Gastroesophageal sphincter (tissue), 4 donors: ENCODE measurements at regions not wholly inside any gene's neighbourhood (a gene's known extent, or its start where the extent isn't known, plus 50 kb on each side); places are given as distances from the start of the nearest gene placed in this dataset.

Source experiments
- ATAC-seq: fragments of 150-250 bp; one replicate; pipeline ENCODE4 v1.9.1; 2016; ENCODE audit warnings: mild to moderate bottlenecking, moderate library complexity
- H3K27ac ChIP-seq, 4 donors: fragments of 200-600 bp; sonication (generic) in 3 of 4; 1 replicate in 3 of 4; 2 replicates in 1 of 4; pipeline ENCODE4 v1.5.1; 2016 to 2019
- H3K27me3 ChIP-seq: fragments of 200-600 bp; sonication (generic); one replicate; pipeline ENCODE4 v1.5.1; 2019
- H3K36me3 ChIP-seq, 2 donors: fragments of 200-600 bp; sonication (generic); one replicate each; pipeline ENCODE4 v1.5.1; 2019; ENCODE audit warnings: control low read depth in 1 of 2
- H3K4me1 ChIP-seq, 3 donors: fragments of 200-600 bp; sonication (generic); 1 replicate in 2 of 3; 2 replicates in 1 of 3; pipeline ENCODE4 v1.5.1; 2016 to 2019; ENCODE audit warnings: control low read depth in 2 of 3
- H3K4me3 ChIP-seq, 2 donors: fragments of 200-600 bp; sonication (generic); one replicate each; pipeline ENCODE4 v1.5.1; 2019; ENCODE audit warnings: mild to moderate bottlenecking in 1 of 2, moderate library complexity in 1 of 2
- H3K9me3 ChIP-seq, 3 donors: fragments of 200-600 bp; sonication (generic); one replicate each; pipeline ENCODE4 v1.5.1; 2017 to 2019; ENCODE audit warnings: control low read depth in 2 of 3
- EP300 ChIP-seq: sonication (generic); formaldehyde crosslinking; IDR thresholded peaks from one replicate; pipeline ENCODE4 v1.6.1; 2017; ENCODE audit warnings: antibody characterized with exemption, mild to moderate bottlenecking
- POLR2A ChIP-seq, 2 donors: fragments of 450-650 bp; IDR thresholded peaks; one replicate each; pipeline ENCODE4 v1.6.1; 2017; ENCODE audit warnings: antibody characterized with exemption in 2 of 2, mild to moderate bottlenecking in 2 of 2, moderate library complexity in 1 of 2
- POLR2AphosphoS5 ChIP-seq: sonication (generic); formaldehyde crosslinking; IDR thresholded peaks from one replicate; pipeline ENCODE4 v1.6.1; 2017; ENCODE audit warnings: antibody characterized with exemption
- WGBS, 2 donors: methylation state at CpG; one replicate each; pipeline ENCODE4 v1.1.5; 2018; ENCODE audit warnings: low coverage in 1 of 2; 5-methylcytosine and 5-hydroxymethylcytosine counted together
- TF ChIP-seq, protein P1 (sequence below), 4 experiments: fragments of 200-600 bp in 2 of 4; fragments of 450-650 bp in 2 of 4; sonication (generic) in 1 of 4; IDR thresholded peaks; one replicate each; pipeline ENCODE4 v1.5.1; 2017 to 2019; ENCODE audit warnings: antibody characterized with exemption in 4 of 4, mild to moderate bottlenecking in 2 of 4, moderate library complexity in 2 of 4

DNA sequence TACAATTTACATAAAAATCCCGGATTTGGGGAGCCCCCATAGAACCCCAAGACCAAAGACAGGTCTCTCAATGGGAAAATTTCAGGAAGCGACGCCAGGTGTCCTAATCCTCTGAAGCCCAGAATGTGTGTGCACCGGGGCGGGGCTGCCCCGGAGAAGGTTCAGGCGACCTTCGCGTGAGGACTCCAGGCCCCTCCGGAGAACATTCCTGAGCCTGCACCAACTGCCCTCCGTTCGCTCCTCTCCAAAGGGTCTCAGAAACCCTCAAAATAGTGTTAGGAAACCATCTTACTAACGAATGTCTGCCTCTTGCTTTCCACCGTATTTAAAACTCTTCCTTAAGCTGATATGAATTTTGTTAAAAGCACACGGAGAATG, 78.5 kb upstream of the INSIG1 start:
- H3K27ac ChIP-seq, result no peak overlapping the region
- ATAC-seq, result no peak
- WGBS, 2 donors, result 87 to 92% methylated on average over 10 to 15 of the region's 15 CpGs
- peaks cover 0 to 8% (median 0%) of the 10 kb centered on the region in 3 donors for H3K4me1 ChIP-seq
- peaks cover 61% of the 10 kb centered on the region for H3K27me3 ChIP-seq
- H3K9me3 ChIP-seq, result no peaks in the 10 kb centered on the region
- no peaks in the 10 kb centered on the region for H3K36me3 ChIP-seq
- TF ChIP-seq POLR2A (IDR thresholded peaks at IDR 0.05) (no peak), EP300 (no peak), POLR2AphosphoS5 (no peak)
- TF ChIP-seq, protein P1, sequence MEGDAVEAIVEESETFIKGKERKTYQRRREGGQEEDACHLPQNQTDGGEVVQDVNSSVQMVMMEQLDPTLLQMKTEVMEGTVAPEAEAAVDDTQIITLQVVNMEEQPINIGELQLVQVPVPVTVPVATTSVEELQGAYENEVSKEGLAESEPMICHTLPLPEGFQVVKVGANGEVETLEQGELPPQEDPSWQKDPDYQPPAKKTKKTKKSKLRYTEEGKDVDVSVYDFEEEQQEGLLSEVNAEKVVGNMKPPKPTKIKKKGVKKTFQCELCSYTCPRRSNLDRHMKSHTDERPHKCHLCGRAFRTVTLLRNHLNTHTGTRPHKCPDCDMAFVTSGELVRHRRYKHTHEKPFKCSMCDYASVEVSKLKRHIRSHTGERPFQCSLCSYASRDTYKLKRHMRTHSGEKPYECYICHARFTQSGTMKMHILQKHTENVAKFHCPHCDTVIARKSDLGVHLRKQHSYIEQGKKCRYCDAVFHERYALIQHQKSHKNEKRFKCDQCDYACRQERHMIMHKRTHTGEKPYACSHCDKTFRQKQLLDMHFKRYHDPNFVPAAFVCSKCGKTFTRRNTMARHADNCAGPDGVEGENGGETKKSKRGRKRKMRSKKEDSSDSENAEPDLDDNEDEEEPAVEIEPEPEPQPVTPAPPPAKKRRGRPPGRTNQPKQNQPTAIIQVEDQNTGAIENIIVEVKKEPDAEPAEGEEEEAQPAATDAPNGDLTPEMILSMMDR (IDR thresholded peaks at IDR 0.05), result no peak
- no peak overlapping the region for H3K4me3 ChIP-seq

DNA sequence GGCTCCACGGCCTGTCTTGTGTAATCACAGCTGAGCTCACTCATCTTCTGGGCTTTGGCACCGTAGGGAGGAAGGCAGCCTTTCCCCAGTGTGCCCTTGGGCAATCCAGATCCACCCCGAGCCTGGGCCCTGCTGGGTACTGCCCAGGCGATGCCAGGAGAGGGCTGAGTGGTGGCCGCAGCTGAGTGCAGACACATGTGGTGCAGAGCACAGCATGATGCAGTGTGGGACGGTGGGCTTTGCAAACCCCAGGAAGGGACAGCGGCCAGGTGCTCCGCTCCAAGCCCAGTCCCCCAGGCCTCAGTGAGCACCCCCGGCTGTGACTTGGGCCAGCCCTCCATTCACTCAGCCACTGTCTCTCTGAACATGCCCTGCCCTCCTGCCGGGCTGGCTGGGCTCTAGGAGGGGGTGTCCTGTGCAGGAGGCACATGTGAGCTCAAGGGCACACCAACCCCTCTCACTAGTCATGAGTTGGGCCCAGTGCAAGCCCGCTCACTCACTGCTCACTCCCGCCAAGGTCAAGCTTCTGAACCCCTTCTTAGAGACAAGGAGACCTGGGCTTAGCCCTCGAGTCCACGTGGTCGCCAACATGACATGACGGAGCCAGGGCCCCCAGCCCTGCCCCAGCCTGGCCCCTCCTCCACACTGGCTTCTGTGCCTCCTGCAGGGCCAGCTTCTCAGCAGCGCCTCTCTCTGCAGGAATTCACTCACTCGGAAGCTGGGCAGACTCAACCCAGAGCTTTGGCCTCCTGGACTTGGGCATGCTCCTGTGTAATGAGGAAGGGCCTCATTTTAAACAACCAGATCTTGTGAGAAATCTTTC, 77.5 kb upstream of the INSIG1 start:
- no peaks in the 10 kb centered on the region for H3K36me3 ChIP-seq
- 87% methylated on average over 5 of the region's 18 CpGs; no CpG with 5 or more reads in 1 of the 2 donors for WGBS, 2 donors
- TF ChIP-seq EP300 (no peak), POLR2A (IDR thresholded peaks at IDR 0.05) (no peak), POLR2AphosphoS5 (no peak)
- TF ChIP-seq, protein P1 (IDR thresholded peaks at IDR 0.05), result no peak
- H3K9me3 ChIP-seq, result no peaks in the 10 kb centered on the region
- H3K27me3 ChIP-seq, result peaks cover 51% of the 10 kb centered on the region
- no peak for ATAC-seq
- H3K4me1 ChIP-seq, result no peaks in the 10 kb centered on the region
- no peak overlapping the region for H3K4me3 ChIP-seq
- no peak overlapping the region for H3K27ac ChIP-seq

DNA sequence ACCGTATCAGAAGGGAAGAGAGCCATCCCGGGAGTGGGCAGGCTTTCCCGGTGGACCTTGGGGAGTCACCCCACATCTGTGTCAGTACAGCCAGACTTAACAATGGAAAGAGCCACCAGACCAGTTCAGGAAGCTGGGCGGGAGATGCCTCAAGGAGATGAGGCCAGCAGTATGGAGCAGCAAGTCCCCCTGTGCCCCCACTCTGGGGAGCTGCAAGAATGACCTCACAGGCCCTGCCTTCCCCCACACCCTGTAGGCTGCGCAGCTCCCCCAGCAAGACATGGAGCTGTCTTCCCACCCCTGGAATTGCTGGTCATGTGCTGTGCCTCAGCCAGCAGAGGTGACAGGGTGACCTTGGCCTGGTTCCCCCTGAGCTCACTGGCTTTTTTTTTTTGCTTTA, 76.8 kb upstream of the INSIG1 start:
- no peak for ATAC-seq
- no peak overlapping the region for H3K4me3 ChIP-seq
- no peaks in the 10 kb centered on the region for H3K36me3 ChIP-seq
- no peaks in the 10 kb centered on the region for H3K9me3 ChIP-seq
- no peaks in the 10 kb centered on the region for H3K4me1 ChIP-seq
- no peak overlapping the region for H3K27ac ChIP-seq
- TF ChIP-seq POLR2A (IDR thresholded peaks at IDR 0.05) (no peak), POLR2AphosphoS5 (no peak), EP300 (no peak)
- TF ChIP-seq, protein P1 (IDR thresholded peaks at IDR 0.05), result no peak
- peaks cover 44% of the 10 kb centered on the region for H3K27me3 ChIP-seq
- 76% methylated on average over 3 of the region's 5 CpGs; no CpG with 5 or more reads in 1 of the 2 donors for WGBS, 2 donors

DNA sequence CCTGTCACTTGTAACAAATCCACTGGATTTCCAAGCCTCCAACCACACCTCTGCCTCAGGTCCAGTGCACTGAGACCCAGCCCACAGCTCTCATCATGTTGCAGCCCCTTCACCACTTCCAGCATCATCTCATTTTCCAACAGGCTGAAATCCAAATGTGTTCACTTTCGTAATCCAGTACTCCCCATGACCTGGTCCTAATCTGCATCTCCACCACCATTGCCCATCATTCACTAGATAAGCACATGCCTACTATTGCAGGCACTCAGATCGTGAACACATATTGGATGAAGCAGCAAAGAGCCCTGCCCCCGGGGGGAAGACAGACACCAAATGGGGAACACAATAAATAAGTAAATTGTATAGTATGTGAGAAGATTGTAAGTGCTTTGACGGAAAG, 76.1 kb upstream of the INSIG1 start:
- 64 to 88% methylated on average over 2 of the region's 4 CpGs for WGBS, 2 donors
- TF ChIP-seq POLR2AphosphoS5 (no peak), EP300 (no peak)
- Histone ChIP-seq H3K9me3 (no peaks in the 10 kb centered on the region), H3K4me1 (no peaks in the 10 kb centered on the region), H3K27me3 (peaks cover 44% of the 10 kb centered on the region), H3K36me3 (no peaks in the 10 kb centered on the region), H3K27ac (no peak overlapping the region), H3K4me3 (no peak overlapping the region)
- no peak for ATAC-seq

DNA sequence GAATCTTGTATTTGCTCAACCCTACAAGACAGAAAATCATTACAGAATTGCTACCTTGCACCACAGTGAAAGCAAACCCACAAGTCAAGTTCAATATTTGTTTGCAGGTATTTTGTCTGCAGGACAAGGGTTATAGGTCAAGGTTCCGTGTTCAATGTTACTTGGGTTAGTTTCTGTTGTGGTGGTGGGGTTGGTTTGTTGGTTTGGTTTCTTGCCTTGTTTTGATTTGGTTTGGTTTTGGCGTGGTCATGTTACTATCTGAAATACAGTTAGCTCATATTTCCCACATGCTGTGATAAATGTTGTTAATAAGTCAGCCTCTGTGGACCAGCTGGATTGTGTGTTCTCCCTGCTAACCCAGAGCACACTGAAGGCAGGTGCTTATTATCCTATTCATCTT, 75.6 kb upstream of the INSIG1 start:
- H3K27ac ChIP-seq, result no peak overlapping the region
- no peaks in the 10 kb centered on the region for H3K36me3 ChIP-seq
- 77 to 78% methylated on average over 2 of the region's 2 CpGs for WGBS, 2 donors
- H3K4me1 ChIP-seq, result no peaks in the 10 kb centered on the region
- H3K4me3 ChIP-seq, result no peak overlapping the region
- peaks cover 47% of the 10 kb centered on the region for H3K27me3 ChIP-seq
- H3K9me3 ChIP-seq, result no peaks in the 10 kb centered on the region
- TF ChIP-seq POLR2AphosphoS5 (no peak), EP300 (no peak), POLR2A (IDR thresholded peaks at IDR 0.05) (no peak)
- TF ChIP-seq, protein P1 (IDR thresholded peaks at IDR 0.05), result no peak
- ATAC-seq, result no peak
